CD8-positive, alpha-beta memory T cell (primary cell): ENCODE measurements at regions not wholly inside any gene's neighbourhood (a gene's known extent, or its start where the extent isn't known, plus 50 kb on each side); places are given as distances from the start of the nearest gene placed in this dataset.

Experiments
- CTCF ChIA-PET: fragments of 350-600 bp; sonication (Branson Sonifier 250); formaldehyde crosslinking; loops from one replicate; lab custom pipeline; 2021; ENCODE audit warnings: antibody characterized with exemption; lab: Charles Lee
- POLR2A ChIA-PET: fragments of 350-600 bp; sonication (Branson Sonifier 250); formaldehyde crosslinking; loops from one replicate; lab custom pipeline; 2021; ENCODE audit warnings: antibody characterized with exemption; lab: Charles Lee
- DNase-seq, 5 donors: peaks; one replicate each; pipeline versions ENCODE4 v3.0.0 to v3.0.0-alpha.2; 2020 to 2022; ENCODE audit warnings: mixed read lengths in 1 of 5
- H3K27ac ChIP-seq: one replicate; pipeline ENCODE4 v1.7.0; 2013; ENCODE audit warnings: low read depth, mild to moderate bottlenecking, low read length, moderate library complexity
- H3K27me3 ChIP-seq: 2 replicates; pipeline ENCODE4 v1.7.0; 2013; ENCODE audit warnings: low read length, mild to moderate bottlenecking; ENCODE audit not compliant: insufficient read depth, poor library complexity, severe bottlenecking
- H3K36me3 ChIP-seq: 2 replicates; pipeline ENCODE4 v1.7.0; 2013; ENCODE audit warnings: mild to moderate bottlenecking, low read length, moderate library complexity; ENCODE audit not compliant: insufficient read depth
- H3K4me1 ChIP-seq: 2 replicates; pipeline ENCODE4 v1.7.0; 2013; ENCODE audit warnings: mild to moderate bottlenecking, low read length, moderate library complexity; ENCODE audit not compliant: insufficient read depth
- H3K4me3 ChIP-seq: 2 replicates; pipeline ENCODE4 v1.7.0; 2013; ENCODE audit warnings: mild to moderate bottlenecking, low read length
- H3K9me3 ChIP-seq: 2 replicates; pipeline ENCODE4 v1.7.0; 2013; ENCODE audit warnings: mild to moderate bottlenecking, low read length
- H3K27ac Mint-ChIP-seq, 8 donors: one replicate each; pipeline ENCODE4 v1.8.0; 2020 to 2021; ENCODE audit warnings: mixed read lengths in 8 of 8, mild to moderate bottlenecking in 6 of 8, inconsistent platforms in 3 of 8, moderate library complexity in 3 of 8
- H3K27me3 Mint-ChIP-seq, 2 donors: one replicate each; pipeline ENCODE4 v1.8.0; 2020 to 2021; ENCODE audit warnings: mixed read lengths in 2 of 2, mild to moderate bottlenecking in 1 of 2, moderate library complexity in 1 of 2
- H3K36me3 Mint-ChIP-seq, 3 donors: one replicate each; pipeline ENCODE4 v1.8.0; 2020 to 2021; ENCODE audit warnings: mixed read lengths in 3 of 3, inconsistent platforms in 1 of 3, mild to moderate bottlenecking in 1 of 3
- H3K4me1 Mint-ChIP-seq, 3 donors: one replicate each; pipeline ENCODE4 v1.8.0; 2020 to 2021; ENCODE audit warnings: mixed read lengths in 3 of 3, inconsistent platforms in 1 of 3, mild to moderate bottlenecking in 1 of 3
- H3K4me3 Mint-ChIP-seq, 7 donors: one replicate each; pipeline ENCODE4 v1.8.0; 2020 to 2021; ENCODE audit warnings: mixed read lengths in 7 of 7, mild to moderate bottlenecking in 6 of 7, moderate library complexity in 4 of 7, inconsistent platforms in 2 of 7
- H3K9me3 Mint-ChIP-seq, 5 donors: one replicate each; pipeline ENCODE4 v1.8.0; 2020 to 2022; ENCODE audit warnings: mixed read lengths in 5 of 5, mild to moderate bottlenecking in 3 of 5, moderate library complexity in 2 of 5, inconsistent platforms in 1 of 5

- no peaks in the 10 kb centered on the region for H3K4me1 ChIP-seq
- no peak overlapping the region for H3K27ac ChIP-seq
- peaks cover 0 to 2% (median 0%) of the 10 kb centered on the region in 3 donors for H3K36me3 Mint-ChIP-seq
- H3K4me3 Mint-ChIP-seq, result no peak overlapping the region
- no peaks in the 10 kb centered on the region for H3K36me3 ChIP-seq
- CTCF ChIA-PET, result no interaction called here
- no peak overlapping the region for H3K27ac Mint-ChIP-seq
- H3K4me1 Mint-ChIP-seq, result no peaks in the 10 kb centered on the region
- no peaks in the 10 kb centered on the region for H3K9me3 ChIP-seq
- H3K27me3 ChIP-seq, result no peaks in the 10 kb centered on the region
- POLR2A ChIA-PET, result no interaction called here
- peaks cover 0 to 10% (median 5%) of the 10 kb centered on the region in 5 donors for H3K9me3 Mint-ChIP-seq
- no peaks in the 10 kb centered on the region for H3K27me3 Mint-ChIP-seq
- no peak for DNase-seq
- H3K4me3 ChIP-seq, result no peak overlapping the region
These were observed 693.0 kb downstream of the NR2F2 start for GRCh38 chr15:97023488-97023844.

DNA sequence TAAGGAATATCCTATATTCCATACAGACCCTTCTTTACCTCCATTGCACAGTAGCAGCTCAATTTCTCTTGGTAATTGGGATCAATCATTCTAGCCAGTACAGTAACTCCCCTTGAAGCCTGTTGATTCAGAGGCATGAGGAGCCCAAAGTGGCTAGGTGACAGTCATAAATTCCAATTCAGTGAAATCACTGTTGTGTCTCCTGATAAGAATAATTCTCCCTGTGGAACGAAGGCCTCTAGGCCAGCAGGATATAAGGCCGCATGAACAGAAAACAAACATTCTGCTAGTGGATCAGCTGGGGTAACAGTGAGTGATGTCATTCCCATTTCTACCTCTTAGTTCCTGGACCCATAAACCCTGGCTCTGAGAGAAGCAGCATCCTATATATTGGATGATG is 696.3 kb downstream of the NR2F2 start:
- Histone ChIP-seq H3K4me1 (no peaks in the 10 kb centered on the region), H3K36me3 (no peaks in the 10 kb centered on the region), H3K27ac (no peak overlapping the region), H3K27me3 (no peaks in the 10 kb centered on the region), H3K4me3 (no peak overlapping the region), H3K9me3 (no peaks in the 10 kb centered on the region)
- CTCF ChIA-PET, result no interaction called here
- peaks cover 0 to 2% (median 0%) of the 10 kb centered on the region in 3 donors for H3K36me3 Mint-ChIP-seq
- no peaks in the 10 kb centered on the region for H3K4me1 Mint-ChIP-seq
- no peak overlapping the region for H3K4me3 Mint-ChIP-seq
- H3K27me3 Mint-ChIP-seq, result no peaks in the 10 kb centered on the region
- DNase-seq, result no peak
- peaks cover 0 to 11% (median 5%) of the 10 kb centered on the region in 5 donors for H3K9me3 Mint-ChIP-seq
- no peak overlapping the region for H3K27ac Mint-ChIP-seq
- POLR2A ChIA-PET, result no interaction called here

- H3K36me3 Mint-ChIP-seq, result peaks cover 0 to 2% (median 0%) of the 10 kb centered on the region in 3 donors
- no peak overlapping the region for H3K27ac Mint-ChIP-seq
- CTCF ChIA-PET, result no interaction called here
- Histone ChIP-seq H3K27ac (no peak overlapping the region), H3K4me3 (no peak overlapping the region), H3K27me3 (no peaks in the 10 kb centered on the region), H3K36me3 (no peaks in the 10 kb centered on the region), H3K4me1 (no peaks in the 10 kb centered on the region), H3K9me3 (no peaks in the 10 kb centered on the region)
- POLR2A ChIA-PET, result no interaction called here
- H3K9me3 Mint-ChIP-seq, result peaks cover 0 to 14% (median 7%) of the 10 kb centered on the region in 5 donors
- H3K4me1 Mint-ChIP-seq, result no peaks in the 10 kb centered on the region
- H3K4me3 Mint-ChIP-seq, result no peak overlapping the region
- H3K27me3 Mint-ChIP-seq, result no peaks in the 10 kb centered on the region
- no peak for DNase-seq
These were observed 697.3 kb downstream of the NR2F2 start for GRCh38 chr15:97027772-97028171.

DNA sequence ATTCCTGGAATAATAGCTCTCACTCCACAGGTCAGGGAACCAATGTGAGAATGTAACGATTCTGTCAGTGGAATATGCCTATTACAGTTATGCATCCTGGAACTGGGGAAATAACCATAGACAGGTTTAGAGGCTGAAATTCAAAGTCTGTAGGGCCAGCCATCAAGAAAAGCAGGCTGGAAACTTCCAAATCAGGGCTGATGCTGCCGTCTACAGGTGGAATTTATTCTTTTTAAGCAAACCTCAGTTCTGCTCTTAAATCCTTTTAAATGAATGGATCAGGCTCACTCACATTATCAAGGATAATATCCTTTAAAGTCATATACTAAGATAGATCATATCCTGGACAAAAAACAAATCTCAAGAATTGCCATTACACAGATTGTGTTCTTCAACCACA is 699.8 kb downstream of the NR2F2 start:
- Mint-ChIP-seq H3K27ac (no peak overlapping the region), H3K36me3 (no peaks in the 10 kb centered on the region), H3K4me1 (no peaks in the 10 kb centered on the region), H3K9me3 (peaks cover 0 to 21% (median 5%) of the 10 kb centered on the region in 5 donors), H3K4me3 (no peak overlapping the region), H3K27me3 (no peaks in the 10 kb centered on the region)
- H3K4me3 ChIP-seq, result no peak overlapping the region
- no peaks in the 10 kb centered on the region for H3K9me3 ChIP-seq
- no peaks in the 10 kb centered on the region for H3K36me3 ChIP-seq
- POLR2A ChIA-PET, result no interaction called here
- H3K4me1 ChIP-seq, result no peaks in the 10 kb centered on the region
- no peaks in the 10 kb centered on the region for H3K27me3 ChIP-seq
- CTCF ChIA-PET, result no interaction called here
- H3K27ac ChIP-seq, result no peak overlapping the region
- DNase-seq, result no peak

DNA sequence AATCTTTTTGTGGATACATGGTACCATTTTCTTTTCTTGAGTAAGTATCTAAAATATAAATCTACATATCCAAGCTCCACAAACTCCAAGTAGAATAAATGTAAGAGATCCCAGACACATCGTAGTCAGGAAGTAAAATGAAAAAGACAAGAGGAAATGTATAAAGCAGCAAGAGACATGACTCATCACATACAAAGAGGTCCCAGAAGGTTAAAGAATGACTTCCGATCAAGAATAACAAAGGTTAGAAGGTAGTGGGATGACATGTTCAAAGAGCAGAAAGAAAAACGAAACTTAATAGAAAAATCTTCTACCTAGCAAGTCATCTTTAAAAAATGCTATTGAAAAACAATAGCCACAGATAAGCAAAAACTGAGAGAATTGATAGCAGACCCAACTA is 705.8 kb downstream of the NR2F2 start:
- H3K36me3 ChIP-seq, result no peaks in the 10 kb centered on the region
- no peaks in the 10 kb centered on the region for H3K4me1 Mint-ChIP-seq
- no peak overlapping the region for H3K4me3 ChIP-seq
- no peaks in the 10 kb centered on the region for H3K9me3 ChIP-seq
- H3K9me3 Mint-ChIP-seq, result peaks cover 0 to 32% (median 2%) of the 10 kb centered on the region in 5 donors
- no peaks in the 10 kb centered on the region for H3K27me3 Mint-ChIP-seq
- ChIA-PET POLR2A (no interaction called here), CTCF (no interaction called here)
- H3K36me3 Mint-ChIP-seq, result no peaks in the 10 kb centered on the region
- no peak overlapping the region for H3K27ac ChIP-seq
- H3K27ac Mint-ChIP-seq, result no peak overlapping the region
- no peak for DNase-seq
- no peak overlapping the region for H3K4me3 Mint-ChIP-seq
- H3K27me3 ChIP-seq, result no peaks in the 10 kb centered on the region
- H3K4me1 ChIP-seq, result no peaks in the 10 kb centered on the region

- no peak overlapping the region for H3K4me3 Mint-ChIP-seq
- CTCF ChIA-PET, result no interaction called here
These were observed 706.6 kb downstream of the NR2F2 start for GRCh38 chr15:97037080-97037479.

GRCh38 chr15:97045666-97046421 is 715.3 kb downstream of the NR2F2 start:
- Mint-ChIP-seq H3K27me3 (no peaks in the 10 kb centered on the region), H3K4me1 (no peaks in the 10 kb centered on the region), H3K9me3 (peaks cover 2 to 17% (median 8%) of the 10 kb centered on the region in 5 donors), H3K36me3 (no peaks in the 10 kb centered on the region), H3K27ac (no peak overlapping the region), H3K4me3 (no peak overlapping the region)
- no peak overlapping the region for H3K27ac ChIP-seq
- no peaks in the 10 kb centered on the region for H3K36me3 ChIP-seq
- no peaks in the 10 kb centered on the region for H3K9me3 ChIP-seq
- DNase-seq, result no peak
- ChIA-PET CTCF (no interaction called here), POLR2A (no interaction called here)
- H3K27me3 ChIP-seq, result no peaks in the 10 kb centered on the region
- H3K4me1 ChIP-seq, result no peaks in the 10 kb centered on the region
- no peak overlapping the region for H3K4me3 ChIP-seq

More at GRCh38 chr15:97037080-97037479, 706.6 kb downstream of the NR2F2 start:
- Mint-ChIP-seq H3K27me3 (no peaks in the 10 kb centered on the region), H3K4me1 (no peaks in the 10 kb centered on the region), H3K9me3 (peaks cover 0 to 27% (median 0%) of the 10 kb centered on the region in 5 donors), H3K27ac (no peak overlapping the region), H3K36me3 (no peaks in the 10 kb centered on the region)
- Histone ChIP-seq H3K27me3 (no peaks in the 10 kb centered on the region), H3K9me3 (no peaks in the 10 kb centered on the region), H3K27ac (no peak overlapping the region), H3K4me1 (no peaks in the 10 kb centered on the region), H3K4me3 (no peak overlapping the region), H3K36me3 (no peaks in the 10 kb centered on the region)
- no peak for DNase-seq
- POLR2A ChIA-PET, result no interaction called here

DNA sequence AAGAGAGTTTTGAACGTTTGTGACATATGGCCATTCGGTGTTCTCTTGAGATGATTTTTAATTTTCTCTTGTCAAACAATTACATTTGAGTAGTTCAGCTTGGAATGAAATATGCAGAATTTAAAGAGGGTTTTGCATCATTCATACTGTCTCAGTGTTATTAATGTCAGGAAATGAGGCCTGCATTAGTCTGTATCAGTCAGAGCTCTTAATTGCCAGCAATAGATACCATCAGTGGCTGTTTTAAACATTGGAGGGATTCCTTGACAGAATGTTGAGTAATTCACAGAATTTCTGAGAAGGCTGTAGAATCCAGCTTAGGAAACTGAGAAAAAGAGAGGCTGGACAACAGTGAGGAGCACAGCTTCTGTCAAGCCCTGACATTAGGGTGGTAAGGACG is 722.0 kb downstream of the NR2F2 start:
- no peaks in the 10 kb centered on the region for H3K4me1 ChIP-seq
- DNase-seq, result no peak
- H3K27ac ChIP-seq, result no peak overlapping the region
- POLR2A ChIA-PET, result no interaction called here
- no peaks in the 10 kb centered on the region for H3K36me3 ChIP-seq
- CTCF ChIA-PET, result no interaction called here
- Mint-ChIP-seq H3K27ac (no peak overlapping the region), H3K4me1 (no peaks in the 10 kb centered on the region), H3K36me3 (no peaks in the 10 kb centered on the region), H3K4me3 (peak overlapping the region in 1 of 7 donors; percentile 36), H3K27me3 (no peaks in the 10 kb centered on the region), H3K9me3 (peaks cover 1 to 11% (median 2%) of the 10 kb centered on the region in 5 donors)
- H3K4me3 ChIP-seq, result no peak overlapping the region
- H3K27me3 ChIP-seq, result no peaks in the 10 kb centered on the region
- H3K9me3 ChIP-seq, result no peaks in the 10 kb centered on the region
